GOT3 (cell line): ENCODE measurements at regions not wholly inside any gene's neighbourhood (a gene's known extent, or its start where the extent isn't known, plus 50 kb on each side); places are given as distances from the start of the nearest gene placed in this dataset.
"Not testable (repeated sequence)": the region's sequence is repeated elsewhere in the genome, so short reads cannot be mapped to it uniquely, and the experiment has no call there.

Source experiments
- DNase-seq: peaks from one replicate; lab custom pipeline; 2025; ENCODE audit warnings: mixed read lengths; lab: John Stamatoyannopoulos, UW

DNA sequence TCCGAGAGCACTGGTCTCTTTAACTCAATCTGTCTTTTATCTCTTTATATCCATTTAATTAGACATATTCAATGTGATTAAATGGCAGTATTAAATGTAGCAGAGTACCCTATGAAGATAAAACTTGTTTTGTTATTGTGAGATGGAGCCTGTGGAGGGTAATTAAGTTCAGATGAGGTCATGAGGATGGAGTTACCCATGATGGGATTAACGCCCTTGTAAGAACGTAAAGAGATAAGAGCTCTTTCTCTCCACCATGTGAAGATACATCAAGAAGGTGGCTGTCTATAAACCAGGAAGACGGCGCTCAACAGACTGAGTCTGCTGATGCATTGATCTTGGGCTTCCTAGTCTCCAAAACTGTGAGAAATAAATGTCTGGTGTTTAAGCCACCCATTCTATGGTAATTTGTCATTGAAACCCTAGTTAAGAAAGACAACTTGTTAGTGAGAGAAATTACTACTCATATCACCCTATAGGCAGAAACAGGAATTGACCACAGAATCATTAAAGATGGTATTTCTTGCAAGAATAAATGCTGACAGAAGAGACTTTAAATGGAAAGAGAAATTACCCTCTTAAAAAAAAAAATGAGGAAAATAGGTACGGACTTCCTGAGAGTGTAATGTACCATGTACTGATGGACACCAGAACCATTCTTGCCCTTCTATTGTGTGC, 738.7 kb upstream of the CHAC2 start:
- no peak for DNase-seq

DNA sequence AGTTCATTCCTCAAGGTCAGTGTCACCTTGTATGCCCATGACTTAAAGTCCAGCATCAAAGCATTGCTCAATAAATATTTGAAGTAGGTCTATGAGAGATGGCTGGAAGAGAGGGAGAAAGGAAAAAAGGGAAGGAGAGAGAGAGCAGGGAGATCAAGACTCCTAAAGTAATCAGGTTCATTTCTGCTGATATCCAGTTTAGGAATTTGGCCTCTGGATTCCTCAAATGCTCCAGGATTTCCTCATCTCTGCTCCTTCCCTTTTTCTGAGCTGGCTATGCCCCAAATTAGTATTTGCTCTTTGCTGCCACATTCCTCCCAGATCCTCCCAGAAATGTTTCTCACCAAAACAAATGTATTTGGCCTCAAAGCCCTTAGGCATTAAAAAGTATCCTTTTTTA, 739.4 kb upstream of the CHAC2 start:
- DNase-seq, result no peak

DNA sequence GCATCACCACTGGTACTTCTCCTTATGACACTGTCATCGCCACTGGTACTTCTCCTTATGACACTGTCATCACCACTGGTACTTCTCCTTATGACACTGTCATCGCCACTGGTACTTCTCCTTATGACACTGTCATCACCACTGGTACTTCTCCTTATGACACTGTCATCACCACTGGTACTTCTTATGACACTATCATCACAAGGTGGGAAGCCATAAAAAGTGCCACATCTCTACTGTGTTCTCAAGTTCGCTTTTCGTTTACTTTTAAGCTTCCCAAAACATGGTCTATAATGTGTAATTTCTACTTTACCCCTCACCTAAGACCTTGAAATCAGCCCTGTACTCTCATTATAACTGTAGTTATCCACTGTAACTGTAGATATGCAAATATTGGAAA, 745.4 kb upstream of the CHAC2 start:
- DNase-seq, result not testable (repeated sequence)

DNA sequence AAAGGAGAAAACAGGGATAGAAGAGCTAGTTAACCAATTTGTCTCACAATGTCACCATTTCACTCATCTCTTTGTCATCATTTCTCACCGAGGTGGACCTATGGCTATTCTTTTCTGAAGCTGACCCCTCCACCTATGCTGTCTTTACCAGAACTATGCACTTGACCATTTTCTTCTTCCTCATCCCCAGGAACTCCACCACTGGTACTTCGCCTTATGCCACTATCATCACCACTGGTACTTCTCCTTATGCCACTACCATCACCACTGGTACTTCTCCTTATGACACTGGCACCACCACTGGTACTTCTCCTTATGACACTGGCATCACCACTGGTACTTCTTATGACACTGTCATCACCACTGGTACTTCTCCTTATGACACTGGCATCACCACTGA, 745.8 kb upstream of the CHAC2 start:
- no peak for DNase-seq

DNA sequence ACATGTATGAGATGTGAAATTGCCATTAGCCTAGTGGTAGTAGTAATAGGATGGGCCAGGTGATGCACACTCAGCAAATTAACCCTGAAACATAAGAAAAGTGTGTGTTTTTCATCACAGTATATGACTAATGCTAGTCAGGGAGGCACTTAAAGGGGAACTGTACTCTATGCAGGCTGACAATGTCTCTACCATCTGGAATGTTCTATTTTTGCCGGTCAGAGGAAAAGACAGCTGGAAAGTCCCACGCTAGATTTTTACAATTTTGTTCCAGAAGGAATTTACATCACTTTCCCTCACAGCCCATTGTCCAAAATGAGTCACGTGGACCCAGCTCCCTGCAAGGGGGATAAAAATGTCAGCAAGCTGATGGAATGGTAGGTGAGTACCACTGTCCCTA, 746.3 kb upstream of the CHAC2 start:
- DNase-seq, result no peak

DNA sequence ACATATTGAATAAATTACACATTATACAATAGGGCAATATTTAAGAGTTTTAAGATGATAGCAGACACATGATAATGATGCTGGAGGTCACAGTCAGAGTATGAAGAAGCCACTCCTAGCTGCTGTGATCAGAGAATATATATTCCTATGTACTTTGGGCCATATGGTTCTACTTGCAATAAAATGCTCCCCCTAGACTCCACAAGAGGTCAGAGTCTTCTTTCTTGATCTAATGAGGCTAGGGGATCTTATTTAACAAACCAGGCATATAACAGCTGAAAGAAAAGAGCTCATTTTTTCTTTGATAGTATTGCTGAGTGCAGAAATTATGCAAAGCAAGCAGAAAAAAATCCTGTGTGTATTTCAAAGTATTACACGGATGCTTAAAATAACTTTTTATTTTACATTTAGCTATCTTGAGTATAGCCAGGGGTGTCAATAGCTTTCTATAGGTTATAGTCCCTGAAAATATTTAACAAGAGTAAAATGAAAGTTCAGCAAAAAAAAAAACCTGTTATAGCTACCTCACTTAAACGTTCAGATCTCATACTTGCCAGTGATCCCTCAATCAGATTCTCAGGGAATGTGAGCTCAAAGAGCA, 748.7 kb upstream of the CHAC2 start:
- no peak for DNase-seq

DNA sequence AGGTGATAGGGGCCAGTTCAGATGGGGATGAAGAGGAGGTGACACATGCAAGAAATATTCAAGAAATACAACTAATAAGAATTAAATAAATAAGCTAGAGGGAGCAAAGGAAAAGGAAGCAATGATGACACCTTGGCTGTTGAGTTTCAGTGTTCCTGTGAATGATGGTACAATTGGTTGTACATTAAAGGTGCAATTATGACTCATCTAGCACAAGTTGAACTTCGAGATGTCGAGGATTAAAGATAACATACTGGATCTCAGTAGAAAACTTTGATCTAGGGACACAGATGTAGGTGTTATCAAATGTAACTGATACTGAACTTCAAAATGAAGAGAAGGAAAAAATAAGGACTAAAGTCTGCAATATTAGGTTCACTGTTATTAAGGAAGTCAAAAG, 760.6 kb upstream of the CHAC2 start:
- no peak for DNase-seq

DNA sequence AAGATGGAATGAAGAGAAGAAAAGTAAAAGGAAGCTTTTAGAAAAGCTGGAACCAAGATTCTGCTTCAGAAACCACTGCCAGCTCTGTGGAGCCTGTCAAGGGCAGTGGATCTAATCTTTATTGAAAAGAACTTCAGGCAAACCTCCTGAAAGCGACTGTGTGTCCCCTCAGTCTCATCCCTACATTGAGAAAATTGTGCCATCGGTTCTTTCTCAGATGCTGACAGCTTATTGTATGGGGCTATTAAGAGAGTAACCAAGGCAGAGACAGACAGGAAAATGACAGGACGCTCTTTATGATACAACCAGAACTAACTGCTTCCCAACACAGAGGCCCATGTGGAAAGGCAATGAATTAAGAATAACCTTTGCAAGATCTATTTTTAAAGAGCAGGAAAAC, 763.2 kb upstream of the CHAC2 start:
- DNase-seq, result no peak

DNA sequence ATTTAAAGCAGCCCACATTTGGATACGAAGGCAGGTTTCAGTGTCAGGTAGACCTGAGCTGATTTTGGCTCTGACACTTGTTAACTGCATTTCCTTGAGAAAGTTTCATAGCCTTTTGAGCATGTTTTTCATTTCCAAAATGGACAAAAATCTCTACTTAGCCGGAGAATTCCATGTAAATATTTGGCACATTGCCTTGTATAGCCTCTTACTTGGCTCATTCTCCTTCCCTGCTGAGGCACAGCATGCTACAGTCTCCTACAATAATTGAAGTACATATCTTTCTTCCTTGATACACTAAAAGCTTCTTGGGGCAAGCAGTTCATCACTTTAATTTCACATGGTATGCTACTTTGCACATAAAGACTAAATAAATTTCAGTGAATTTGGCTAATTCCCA, 772.2 kb upstream of the CHAC2 start:
- no peak for DNase-seq

DNA sequence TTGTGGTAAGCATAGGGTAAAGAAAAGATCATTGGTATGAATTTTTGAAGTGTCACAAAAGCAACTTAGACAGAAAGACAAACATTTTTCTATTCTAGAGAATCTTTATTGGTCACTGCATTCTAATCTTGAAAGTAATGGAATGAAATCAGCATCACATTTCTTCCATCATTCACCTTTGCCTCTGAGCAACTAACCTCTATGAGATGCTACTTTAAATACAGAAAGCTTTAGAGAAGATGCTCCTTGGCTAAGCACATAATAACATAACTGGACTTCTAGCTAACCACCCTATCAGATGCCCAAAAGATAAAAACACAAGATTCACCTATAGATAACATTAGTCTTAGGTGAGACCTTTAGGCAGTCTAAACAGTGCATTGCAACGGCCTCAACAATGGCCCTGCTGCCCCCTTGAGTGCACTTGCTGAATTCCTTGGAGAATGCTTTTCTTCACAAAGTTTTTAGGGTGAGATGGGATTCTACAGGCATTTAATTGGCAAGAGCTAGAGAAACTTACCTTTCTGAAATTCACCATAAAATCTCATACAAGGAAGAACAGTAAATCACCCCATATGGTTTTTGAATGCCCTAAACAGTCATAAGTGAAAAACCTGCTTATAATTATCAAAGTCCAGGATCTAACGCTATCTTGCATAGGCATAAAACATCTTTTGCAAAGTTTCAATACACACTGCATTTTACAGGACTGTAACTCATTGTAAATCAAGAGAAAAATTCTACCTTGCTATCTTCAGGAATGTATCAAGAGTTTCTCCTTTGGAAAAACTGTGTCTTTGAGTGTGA, 791.3 kb upstream of the CHAC2 start:
- no peak for DNase-seq

DNA sequence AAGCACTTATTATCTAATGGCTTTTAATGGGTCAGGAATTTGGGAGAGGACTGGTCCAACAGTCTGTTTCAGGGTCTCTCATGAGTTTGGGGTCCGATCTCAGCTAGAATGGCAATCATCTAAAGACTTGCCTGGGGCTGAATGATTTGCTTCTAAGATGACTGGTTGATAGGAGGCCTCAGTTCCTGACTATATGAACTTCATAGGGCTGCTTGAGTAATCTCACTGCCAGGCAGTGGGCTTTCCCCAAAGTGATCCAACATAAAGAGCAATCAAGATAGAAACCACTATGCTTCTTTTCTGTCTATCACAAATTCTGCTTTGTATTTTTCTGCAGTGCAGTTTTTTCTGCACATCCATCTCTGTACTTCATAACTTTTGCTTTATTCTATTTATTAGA, 793.5 kb upstream of the CHAC2 start:
- no peak for DNase-seq

DNA sequence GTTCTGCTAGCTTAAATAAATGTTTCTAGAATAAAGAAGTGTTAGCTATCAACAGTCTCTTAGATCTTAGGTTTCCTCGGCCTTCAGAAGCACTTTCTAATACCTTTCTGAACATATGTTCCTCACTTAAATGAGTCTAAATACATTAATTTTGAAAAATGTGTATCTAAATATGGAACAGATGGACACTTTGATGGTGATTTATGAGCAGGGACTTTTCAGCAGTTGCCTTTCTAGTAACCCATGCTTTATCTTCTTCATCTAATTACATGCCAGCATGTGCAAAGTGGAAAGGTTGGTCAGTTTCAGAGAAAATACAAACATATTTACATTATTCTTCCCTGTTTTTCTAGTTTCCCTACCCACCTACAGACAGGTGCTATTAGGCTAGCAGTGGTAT, 797.0 kb upstream of the CHAC2 start:
- no peak for DNase-seq

DNA sequence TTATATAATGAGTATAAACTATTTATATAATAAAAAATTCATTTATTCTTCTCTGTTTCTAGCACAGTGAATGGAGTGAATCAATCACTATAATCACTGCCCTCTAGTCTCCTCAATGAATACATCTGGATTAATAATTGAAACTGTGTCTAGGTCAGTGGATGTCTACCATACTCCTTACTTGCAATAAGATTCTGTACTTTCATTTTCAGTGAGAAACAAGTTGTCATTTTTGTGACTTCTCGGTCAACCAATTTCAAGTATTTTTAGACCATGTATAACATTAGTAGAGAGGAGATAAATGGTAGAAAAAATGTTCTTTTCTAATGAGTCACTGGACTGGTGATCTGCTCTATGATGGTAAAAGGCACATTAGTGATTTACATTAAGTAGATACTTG, 799.6 kb upstream of the CHAC2 start:
- DNase-seq, result no peak

DNA sequence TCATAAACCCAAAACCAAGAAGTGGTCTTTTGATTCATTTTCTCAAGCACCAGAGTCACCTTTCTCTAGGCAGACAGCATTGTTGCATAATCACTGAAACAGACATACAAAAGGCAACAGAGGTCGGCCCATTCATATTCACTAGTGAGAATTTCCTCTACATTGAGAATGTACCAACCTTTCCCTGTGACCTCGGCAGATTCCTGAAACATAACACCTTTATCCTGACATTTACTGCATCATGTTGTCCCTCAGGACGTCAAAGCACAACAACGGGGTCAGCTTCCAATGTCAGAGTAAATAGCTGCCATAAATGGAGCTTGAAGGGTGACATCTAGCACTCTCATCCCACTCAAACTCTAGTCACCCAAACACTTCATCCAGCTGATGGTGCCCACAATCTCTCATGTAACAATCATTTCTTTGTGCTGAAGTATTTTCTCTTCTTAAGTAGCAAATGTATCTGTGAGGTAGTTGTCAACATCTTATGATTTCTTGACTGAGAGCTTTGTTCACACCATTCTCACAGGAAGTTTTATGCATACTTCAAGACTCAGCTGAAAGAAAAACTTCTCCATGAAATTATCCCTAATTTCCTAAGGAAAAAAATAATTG, 802.6 kb upstream of the CHAC2 start:
- no peak for DNase-seq

DNA sequence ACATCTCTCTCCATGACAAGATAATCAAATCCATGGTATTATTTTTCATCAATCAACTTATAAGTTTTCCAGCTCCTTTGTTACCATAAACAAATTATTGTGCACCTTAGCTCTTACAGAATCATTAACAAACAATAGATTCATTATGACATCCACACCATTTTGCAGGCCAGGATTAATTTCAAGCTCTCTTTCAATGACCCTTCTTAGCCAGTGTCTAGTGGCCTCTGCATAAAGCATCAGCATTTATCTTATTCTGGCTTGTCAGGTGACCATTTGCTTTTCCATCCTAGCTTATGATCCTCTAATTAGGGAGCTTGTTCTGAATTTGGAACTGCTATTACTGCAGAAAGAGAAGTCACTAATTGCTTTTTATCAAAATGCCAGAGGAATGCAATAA, 806.2 kb upstream of the CHAC2 start:
- no peak for DNase-seq

DNA sequence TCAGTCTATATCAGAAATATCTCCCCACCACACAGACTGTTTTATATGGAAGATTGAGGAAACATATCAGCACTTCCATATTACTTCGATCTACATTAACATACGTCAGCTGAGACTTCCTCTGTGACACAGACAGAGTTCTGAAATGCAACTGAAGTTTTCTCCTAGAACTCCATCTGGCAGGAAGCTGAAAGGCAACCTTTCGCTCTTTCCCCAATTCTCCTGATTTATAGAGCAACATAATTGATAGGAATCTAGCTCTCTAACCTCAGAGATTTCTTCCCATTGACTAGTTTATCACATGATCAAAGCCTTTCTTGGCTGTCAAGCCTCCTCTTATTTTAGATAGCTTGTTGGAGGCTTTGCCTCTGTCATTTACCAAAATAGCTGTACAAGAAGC, 806.7 kb upstream of the CHAC2 start:
- no peak for DNase-seq

DNA sequence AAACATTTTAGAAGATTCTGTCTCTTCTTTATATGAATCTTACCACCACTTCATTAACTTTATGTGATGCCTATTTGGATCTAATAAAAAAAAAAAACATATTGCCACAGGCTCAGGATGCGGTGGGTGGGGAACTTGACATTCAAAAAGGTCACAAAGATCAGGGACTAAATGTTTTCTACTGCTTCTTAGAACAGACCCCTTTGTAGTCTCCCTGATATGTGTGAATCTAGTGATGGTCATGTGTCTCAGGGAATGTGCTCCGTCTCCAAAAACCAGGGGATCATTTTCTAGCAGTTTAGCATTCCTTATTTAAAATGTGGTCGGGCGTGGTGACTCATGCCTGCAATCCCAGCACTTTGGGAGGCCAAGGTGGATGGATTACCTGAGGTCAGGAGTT, 807.8 kb upstream of the CHAC2 start:
- no peak for DNase-seq

DNA sequence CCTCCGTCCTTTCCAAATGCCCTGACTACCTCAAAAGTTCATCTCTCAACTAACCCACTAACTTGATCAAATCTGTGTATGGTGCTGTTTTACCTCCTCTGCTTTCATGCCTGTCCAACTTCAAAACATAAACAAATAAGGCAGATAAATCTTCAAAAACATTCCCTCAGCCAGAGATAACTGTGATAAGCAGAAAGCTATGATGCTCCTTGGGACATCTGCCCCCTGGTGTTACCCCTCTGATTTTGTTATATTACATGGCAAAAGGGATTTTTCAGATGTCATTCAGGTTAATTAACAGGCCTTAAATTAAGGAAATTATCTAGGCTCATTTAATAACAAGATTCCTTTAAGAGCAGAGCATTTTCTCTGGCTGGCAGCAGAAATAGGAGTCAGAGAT, 810.8 kb upstream of the CHAC2 start:
- DNase-seq, result no peak

DNA sequence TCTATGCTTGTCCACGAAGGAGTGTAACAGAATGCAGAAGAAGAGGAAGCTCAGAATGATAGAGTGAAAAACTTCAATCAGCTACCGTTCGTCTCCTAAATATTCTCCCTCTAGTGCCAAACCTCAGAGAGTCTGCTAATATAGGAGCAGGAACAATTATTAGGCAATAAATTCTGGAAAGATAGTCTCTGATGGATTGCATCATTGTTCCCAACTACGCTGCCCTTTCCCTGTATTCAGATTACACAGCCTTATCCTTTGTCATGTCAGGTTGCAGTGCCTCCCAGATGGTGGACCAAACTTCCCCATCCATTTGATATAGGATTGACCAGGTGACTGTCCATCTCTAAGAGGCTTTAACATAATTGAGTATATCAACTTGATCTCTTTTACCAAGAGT, 811.5 kb upstream of the CHAC2 start:
- DNase-seq, result no peak

DNA sequence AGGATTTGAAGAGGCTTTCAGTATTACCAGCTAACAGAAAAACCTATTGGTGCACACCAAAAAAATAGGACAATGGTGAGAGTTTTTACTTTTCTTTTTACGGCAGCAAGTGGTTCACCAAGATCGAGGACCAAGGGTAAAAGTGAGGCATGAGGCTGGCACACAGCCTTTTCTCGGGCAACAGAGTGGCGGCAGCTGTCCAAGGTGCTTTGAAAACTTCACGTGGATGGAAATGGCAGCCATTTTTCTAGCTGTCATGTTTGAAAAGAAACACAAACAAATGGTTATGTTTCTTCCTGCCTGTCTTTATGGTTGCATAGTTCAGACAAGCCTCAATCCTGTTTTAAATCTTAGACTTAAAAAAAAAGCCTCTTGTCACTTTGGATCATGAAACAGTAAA, 812.5 kb upstream of the CHAC2 start:
- DNase-seq, result no peak

DNA sequence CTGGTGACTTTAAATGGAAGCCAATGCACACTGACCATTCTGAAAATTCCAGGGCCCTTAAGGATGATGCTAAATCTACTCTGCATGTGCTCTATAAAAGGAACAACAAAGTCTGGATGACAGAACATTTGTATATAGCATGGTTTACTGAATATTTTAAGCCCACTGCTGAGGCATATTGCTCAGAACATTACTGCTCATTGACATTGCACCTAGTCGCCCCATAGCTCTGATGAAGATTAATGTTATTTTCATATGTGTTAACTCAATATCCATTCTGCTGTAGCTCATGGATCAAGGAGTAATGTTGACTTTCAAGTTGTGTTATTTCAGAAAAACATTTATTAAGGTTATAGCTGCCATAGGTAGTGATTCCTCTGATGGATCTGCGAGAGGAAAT, 827.5 kb upstream of the CHAC2 start:
- DNase-seq, result no peak

DNA sequence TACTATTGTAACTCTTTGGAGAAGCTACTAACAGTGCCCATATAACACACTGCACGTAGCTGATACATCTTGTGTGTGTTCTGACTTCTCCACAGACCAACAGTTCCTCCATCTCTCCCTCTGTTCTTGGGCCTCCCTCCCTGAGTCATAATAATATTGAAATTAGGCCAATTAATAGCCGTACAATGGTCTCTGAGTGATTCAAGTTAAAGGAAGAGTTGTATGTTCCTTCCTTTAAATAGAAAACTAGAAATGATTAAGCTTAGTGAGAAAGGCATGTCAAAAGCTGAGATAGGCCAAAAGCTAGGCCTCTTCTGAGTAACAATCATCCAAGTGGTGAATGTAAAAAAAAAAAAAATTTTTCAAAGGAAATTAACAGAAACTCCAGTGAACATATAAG, 828.4 kb upstream of the CHAC2 start:
- DNase-seq, result no peak

DNA sequence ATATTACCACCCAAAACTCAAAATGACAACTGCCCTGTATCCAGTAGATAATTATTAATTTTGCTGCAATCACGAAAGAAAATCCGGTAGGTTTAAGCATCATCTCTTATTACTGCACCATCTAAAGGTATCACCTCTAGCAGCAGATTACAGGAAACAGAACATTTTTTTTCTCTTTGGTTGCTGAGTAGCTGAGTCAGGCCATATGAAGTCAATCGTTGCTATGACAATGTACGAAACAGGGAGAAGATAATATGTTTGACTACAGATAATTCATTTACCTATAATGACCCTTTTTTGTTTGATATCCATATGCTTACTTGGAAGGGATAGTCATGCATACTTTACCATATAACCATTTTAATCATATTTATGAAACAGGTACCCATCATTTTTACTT, 831.6 kb upstream of the CHAC2 start:
- no peak for DNase-seq
